HCT116 (cell line): ENCODE measurements at regions not wholly inside any gene's neighbourhood (a gene's known extent, or its start where the extent isn't known, plus 50 kb on each side); places are given as distances from the start of the nearest gene placed in this dataset.

Experiments
- ATAC-seq: fragments of 200-7000 bp; cut with Tn5 transposase; 2 replicates; pipeline ENCODE4 v1.9.1; 2020; ENCODE audit warnings: mild to moderate bottlenecking, moderate library complexity
- BruUV-seq: library from RNA; stranded (reverse); fragments of 400-500 nt; replicated peaks from 2 replicates; lab custom pipeline; 2021; lab: Mats Ljungman, UMichigan
- CTCF ChIA-PET: fragments of 300-600 bp; sonication (Branson Sonifier 250); formaldehyde crosslinking; loops from one replicate; lab custom pipeline; 2021; ENCODE audit warnings: antibody characterized with exemption; lab: Charles Lee
- POLR2A ChIA-PET: fragments of 300-600, 350-600 bp; sonication (Branson Sonifier 250); formaldehyde crosslinking; loops from one replicate; lab custom pipeline; 2021; ENCODE audit warnings: antibody characterized with exemption; lab: Charles Lee
- RAD21 ChIA-PET, 2 experiments: fragments of 300-600 bp; sonication (Branson Sonifier 250); formaldehyde crosslinking; loops; one replicate each; lab custom pipeline; 2023; ENCODE audit warnings: low total read pairs in 2 of 2; ENCODE audit not compliant: uncharacterized antibody in 2 of 2, unreplicated experiment in 2 of 2, low non-redundant PET in 1 of 2; lab: Charles Lee
- DNase-seq: peaks from one replicate; pipeline ENCODE4 v3.0.0-alpha.2; 2010; ENCODE audit warnings: low read depth, low spot score
- H2AFZ ChIP-seq: fragments of 200-600 bp; shearing (Covaris generic), sonication (generic); 2 replicates; pipeline ENCODE4 v1.6.1; 2017; ENCODE audit warnings: low read depth, mixed run types, mixed read lengths, antibody characterized with exemption, low read length; ENCODE audit not compliant: poor library complexity, severe bottlenecking
- H3K27ac ChIP-seq: 2 replicates; pipeline ENCODE4 v1.5.1; 2012; ENCODE audit warnings: low read depth, low read length
- H3K27me3 ChIP-seq: fragments of 200-600 bp; sonication (generic); 2 replicates; pipeline ENCODE4 v1.6.1; 2016; ENCODE audit warnings: mixed run types, low read length, mixed read lengths; ENCODE audit not compliant: insufficient read depth
- H3K36me3 ChIP-seq, 2 experiments: fragments of 200-500 bp in 1 of 2; fragments of 200-600 bp in 1 of 2; sonication (Bioruptor generic) in 1 of 2; sonication (generic) in 1 of 2; 2 replicates each; pipeline versions ENCODE4 v1.5.1 to v1.6.1; 2014 to 2016; ENCODE audit warnings: low read length in 2 of 2, inconsistent platforms in 1 of 2, mixed read lengths in 1 of 2, mixed run types in 1 of 2; ENCODE audit not compliant: insufficient read depth in 2 of 2, control insufficient read depth in 1 of 2
- H3K4me1 ChIP-seq, 2 experiments: fragments of 200-600 bp in 1 of 2; sonication (generic) in 1 of 2; 2 replicates each; pipeline versions ENCODE4 v1.5.1 to v1.6.1; 2012 to 2017; ENCODE audit warnings: low read length in 2 of 2, inconsistent platforms in 1 of 2, mild to moderate bottlenecking in 1 of 2, mixed read lengths in 1 of 2, mixed run types in 1 of 2, moderate library complexity in 1 of 2; ENCODE audit not compliant: insufficient read depth in 2 of 2, control insufficient read depth in 1 of 2
- H3K4me2 ChIP-seq: fragments of 200-600 bp; sonication (generic); 2 replicates; pipeline ENCODE4 v1.6.1; 2017; ENCODE audit warnings: mixed run types, low read length, mixed read lengths
- H3K4me3 ChIP-seq, 2 experiments: fragments of 200-600 bp in 1 of 2; sonication (generic) in 1 of 2; replicated peaks in 1 of 2; 2 replicates each; pipeline ENCODE4 v1.5.1; 2011 to 2016; ENCODE audit warnings: low read length in 2 of 2, control low read depth in 1 of 2, low read depth in 1 of 2, mild to moderate bottlenecking in 1 of 2, mixed read lengths in 1 of 2, mixed run types in 1 of 2
- H3K79me2 ChIP-seq: fragments of 200-600 bp; sonication (generic); 2 replicates; pipeline ENCODE4 v1.6.1; 2017; ENCODE audit warnings: mild to moderate bottlenecking, mixed run types, low read length, moderate library complexity, mixed read lengths; ENCODE audit not compliant: insufficient read depth
- H3K9ac ChIP-seq: fragments of 200-600 bp; sonication (generic); 2 replicates; pipeline ENCODE4 v1.6.1; 2016; ENCODE audit warnings: low read length, mixed read lengths
- H3K9me2 ChIP-seq: fragments of 200-600 bp; sonication (generic), shearing (Covaris generic); 2 replicates; pipeline ENCODE4 v1.6.1; 2017; ENCODE audit warnings: mixed run types, mild to moderate bottlenecking, moderate library complexity; ENCODE audit not compliant: insufficient read depth
- H3K9me3 ChIP-seq, 2 experiments: fragments of 200-500 bp in 1 of 2; fragments of 200-600 bp in 1 of 2; sonication (Bioruptor generic) in 1 of 2; sonication (generic) in 1 of 2; 2 replicates each; pipeline ENCODE4 v1.6.1; 2014 to 2017; ENCODE audit warnings: low read length in 2 of 2, mixed read lengths in 2 of 2, inconsistent platforms in 1 of 2, low read depth in 1 of 2, mild to moderate bottlenecking in 1 of 2, mixed run types in 1 of 2, moderate library complexity in 1 of 2; ENCODE audit not compliant: control insufficient read depth in 1 of 2, insufficient read depth in 1 of 2
- H4K20me1 ChIP-seq: fragments of 200-600 bp; sonication (generic), shearing (Covaris generic); 2 replicates; pipeline ENCODE4 v1.6.1; 2017; ENCODE audit warnings: mixed run types, mild to moderate bottlenecking, moderate library complexity; ENCODE audit not compliant: insufficient read depth
- CBX3 ChIP-seq: IDR thresholded peaks from 2 replicates; pipeline ENCODE4 v1.6.1; 2012; ENCODE audit warnings: low read depth
- EZH2 ChIP-seq: fragments of 200-600 bp; sonication (generic); IDR thresholded peaks from 2 replicates; pipeline ENCODE4 v1.6.1; 2017; ENCODE audit warnings: antibody characterized with exemption, mixed run types
- EZH2phosphoT487 ChIP-seq: fragments of 200-600 bp; IDR thresholded peaks from 2 replicates; pipeline ENCODE4 v1.6.1; 2018; ENCODE audit warnings: antibody characterized with exemption, borderline replicate concordance
- JUND ChIP-seq: IDR thresholded peaks from 2 replicates; pipeline ENCODE4 v1.6.1; 2012
- POLR2A ChIP-seq: IDR thresholded peaks from 2 replicates; pipeline ENCODE4 v1.7.0; 2011; ENCODE audit warnings: borderline replicate concordance; ENCODE audit not compliant: insufficient read depth, insufficient read length; ENCODE audit errors: extremely low read depth
- RAD21 ChIP-seq: IDR thresholded peaks from 2 replicates; pipeline ENCODE4 v1.6.1; 2012; ENCODE audit warnings: low read depth, mild to moderate bottlenecking
- SIN3A ChIP-seq: IDR thresholded peaks from 2 replicates; pipeline ENCODE4 v1.6.1; 2012; ENCODE audit warnings: low read depth
- SP1 ChIP-seq: IDR thresholded peaks from 2 replicates; pipeline ENCODE4 v1.6.1; 2012; ENCODE audit warnings: low read depth
- SRF ChIP-seq: IDR thresholded peaks from 2 replicates; pipeline ENCODE4 v1.6.1; 2012; ENCODE audit warnings: low read depth
- YY1 ChIP-seq: IDR thresholded peaks from 2 replicates; pipeline ENCODE4 v1.6.1; 2011; ENCODE audit warnings: low read length, low read depth, moderate library complexity, mild to moderate bottlenecking; ENCODE audit not compliant: insufficient replicate concordance; ENCODE audit errors: extremely low read depth
- ZNF274 ChIP-seq: fragments of 200-500 bp; sonication (Bioruptor generic); IDR thresholded peaks from 2 replicates; pipeline ENCODE4 v1.6.1; 2014; ENCODE audit warnings: mild to moderate bottlenecking, low read depth, low read length, inconsistent platforms
- intact Hi-C: fragments of 100-400 bp; cut with micrococcal nuclease; formaldehyde crosslinking; loops from 2 replicates; pipeline ENCODE4 v1.10.0; 2022
- TF ChIP-seq, protein P1 (sequence below), 3 experiments: fragments of 200-600 bp in 1 of 3; sonication (generic) in 1 of 3; IDR thresholded peaks in 2 of 3; conservative IDR thresholded peaks in 1 of 3; 2 replicates each; pipeline ENCODE4 v1.5.1; 2012 to 2017; ENCODE audit warnings: low read depth in 2 of 3, low read length in 2 of 3, antibody characterized with exemption in 1 of 3, borderline replicate concordance in 1 of 3, control low read depth in 1 of 3, mild to moderate bottlenecking in 1 of 3, mixed read lengths in 1 of 3, mixed run types in 1 of 3, moderate library complexity in 1 of 3; ENCODE audit not compliant: insufficient read depth in 1 of 3
- TF ChIP-seq, protein P2 (sequence below): IDR thresholded peaks from 2 replicates; pipeline ENCODE4 v1.6.1; 2012; ENCODE audit warnings: low read depth
- TF ChIP-seq, protein P3 (sequence below): IDR thresholded peaks from 2 replicates; pipeline ENCODE4 v1.6.1; 2012

- Histone ChIP-seq H3K9ac (no peak overlapping the region), H3K36me3 (no peaks in the 10 kb centered on the region), H3K4me1 (no peaks in the 10 kb centered on the region), H3K79me2 (no peaks in the 10 kb centered on the region), H4K20me1 (no peaks in the 10 kb centered on the region), H3K4me3 (no peak overlapping the region), H2AFZ (no peak overlapping the region), H3K4me2 (no peak overlapping the region), H3K27ac (no peak overlapping the region), H3K27me3 (no peaks in the 10 kb centered on the region), H3K9me2 (no peaks in the 10 kb centered on the region), H3K9me3 (no peaks in the 10 kb centered on the region)
- ATAC-seq (no peak), DNase-seq (no peak)
- ChIA-PET POLR2A (no interaction called here), RAD21 (no interaction called here), CTCF (no interaction called here)
- no TSS peak for BruUV-seq
- no peak for TF ChIP-seq RAD21
- TF ChIP-seq, protein P1, sequence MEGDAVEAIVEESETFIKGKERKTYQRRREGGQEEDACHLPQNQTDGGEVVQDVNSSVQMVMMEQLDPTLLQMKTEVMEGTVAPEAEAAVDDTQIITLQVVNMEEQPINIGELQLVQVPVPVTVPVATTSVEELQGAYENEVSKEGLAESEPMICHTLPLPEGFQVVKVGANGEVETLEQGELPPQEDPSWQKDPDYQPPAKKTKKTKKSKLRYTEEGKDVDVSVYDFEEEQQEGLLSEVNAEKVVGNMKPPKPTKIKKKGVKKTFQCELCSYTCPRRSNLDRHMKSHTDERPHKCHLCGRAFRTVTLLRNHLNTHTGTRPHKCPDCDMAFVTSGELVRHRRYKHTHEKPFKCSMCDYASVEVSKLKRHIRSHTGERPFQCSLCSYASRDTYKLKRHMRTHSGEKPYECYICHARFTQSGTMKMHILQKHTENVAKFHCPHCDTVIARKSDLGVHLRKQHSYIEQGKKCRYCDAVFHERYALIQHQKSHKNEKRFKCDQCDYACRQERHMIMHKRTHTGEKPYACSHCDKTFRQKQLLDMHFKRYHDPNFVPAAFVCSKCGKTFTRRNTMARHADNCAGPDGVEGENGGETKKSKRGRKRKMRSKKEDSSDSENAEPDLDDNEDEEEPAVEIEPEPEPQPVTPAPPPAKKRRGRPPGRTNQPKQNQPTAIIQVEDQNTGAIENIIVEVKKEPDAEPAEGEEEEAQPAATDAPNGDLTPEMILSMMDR (IDR thresholded peaks at IDR 0.05 in 2 of 3, conservative IDR thresholded peaks at IDR 0.05 in 1 of 3; ENCODE audit: borderline replicate concordance in 1 of 3, insufficient read depth in 1 of 3, low read depth in 2 of 3, low read length in 2 of 3), result no peak
- TF ChIP-seq EZH2phosphoT487, result no peak
- no peak for TF ChIP-seq CBX3
- no peak for TF ChIP-seq JUND
- TF ChIP-seq, all 23 proteins: peak for 0
- intact Hi-C loops, result no loop called here
Measured at GRCh38 chr1:185500001-185500626, 183.1 kb upstream of the IVNS1ABP start.

GRCh38 chr1:185498207-185498606 lies 181.2 kb upstream of the IVNS1ABP start:
- no TSS peak for BruUV-seq
- H3K9me3 ChIP-seq, result no peaks in the 10 kb centered on the region
- TF ChIP-seq SIN3A, result no peak
- TF ChIP-seq RAD21, result no peak
- no peak for TF ChIP-seq ZNF274
- TF ChIP-seq POLR2A, result no peak
- no peak for TF ChIP-seq SRF
- TF ChIP-seq YY1, result no peak
- TF ChIP-seq, protein P2, sequence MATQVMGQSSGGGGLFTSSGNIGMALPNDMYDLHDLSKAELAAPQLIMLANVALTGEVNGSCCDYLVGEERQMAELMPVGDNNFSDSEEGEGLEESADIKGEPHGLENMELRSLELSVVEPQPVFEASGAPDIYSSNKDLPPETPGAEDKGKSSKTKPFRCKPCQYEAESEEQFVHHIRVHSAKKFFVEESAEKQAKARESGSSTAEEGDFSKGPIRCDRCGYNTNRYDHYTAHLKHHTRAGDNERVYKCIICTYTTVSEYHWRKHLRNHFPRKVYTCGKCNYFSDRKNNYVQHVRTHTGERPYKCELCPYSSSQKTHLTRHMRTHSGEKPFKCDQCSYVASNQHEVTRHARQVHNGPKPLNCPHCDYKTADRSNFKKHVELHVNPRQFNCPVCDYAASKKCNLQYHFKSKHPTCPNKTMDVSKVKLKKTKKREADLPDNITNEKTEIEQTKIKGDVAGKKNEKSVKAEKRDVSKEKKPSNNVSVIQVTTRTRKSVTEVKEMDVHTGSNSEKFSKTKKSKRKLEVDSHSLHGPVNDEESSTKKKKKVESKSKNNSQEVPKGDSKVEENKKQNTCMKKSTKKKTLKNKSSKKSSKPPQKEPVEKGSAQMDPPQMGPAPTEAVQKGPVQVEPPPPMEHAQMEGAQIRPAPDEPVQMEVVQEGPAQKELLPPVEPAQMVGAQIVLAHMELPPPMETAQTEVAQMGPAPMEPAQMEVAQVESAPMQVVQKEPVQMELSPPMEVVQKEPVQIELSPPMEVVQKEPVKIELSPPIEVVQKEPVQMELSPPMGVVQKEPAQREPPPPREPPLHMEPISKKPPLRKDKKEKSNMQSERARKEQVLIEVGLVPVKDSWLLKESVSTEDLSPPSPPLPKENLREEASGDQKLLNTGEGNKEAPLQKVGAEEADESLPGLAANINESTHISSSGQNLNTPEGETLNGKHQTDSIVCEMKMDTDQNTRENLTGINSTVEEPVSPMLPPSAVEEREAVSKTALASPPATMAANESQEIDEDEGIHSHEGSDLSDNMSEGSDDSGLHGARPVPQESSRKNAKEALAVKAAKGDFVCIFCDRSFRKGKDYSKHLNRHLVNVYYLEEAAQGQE, result no peak
- TF ChIP-seq, protein P3, sequence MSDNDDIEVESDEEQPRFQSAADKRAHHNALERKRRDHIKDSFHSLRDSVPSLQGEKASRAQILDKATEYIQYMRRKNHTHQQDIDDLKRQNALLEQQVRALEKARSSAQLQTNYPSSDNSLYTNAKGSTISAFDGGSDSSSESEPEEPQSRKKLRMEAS, result no peak
- no peak for TF ChIP-seq EZH2
- TF ChIP-seq SP1, result no peak

More at GRCh38 chr1:185498207-185498606, 181.2 kb upstream of the IVNS1ABP start:
- DNase-seq (no peak), ATAC-seq (no peak)
- H4K20me1 ChIP-seq, result no peaks in the 10 kb centered on the region
- no peak overlapping the region for H3K27ac ChIP-seq
- no peaks in the 10 kb centered on the region for H3K36me3 ChIP-seq
- H3K4me3 ChIP-seq, result no peak overlapping the region
- H2AFZ ChIP-seq, result no peak overlapping the region
- ChIA-PET RAD21 (no interaction called here), POLR2A (no interaction called here), CTCF (no interaction called here)
- no peaks in the 10 kb centered on the region for H3K4me1 ChIP-seq
- no peak overlapping the region for H3K4me2 ChIP-seq
- intact Hi-C loops, result no loop called here
- no peaks in the 10 kb centered on the region for H3K79me2 ChIP-seq
- no peak overlapping the region for H3K9ac ChIP-seq
- H3K9me2 ChIP-seq, result no peaks in the 10 kb centered on the region
- no peaks in the 10 kb centered on the region for H3K27me3 ChIP-seq
